ENCODE measurements at regions not wholly inside any gene's neighbourhood (a gene's known extent, or its start where the extent isn't known, plus 50 kb on each side); places are given as distances from the start of the nearest gene placed in this dataset.

GRCh38 chr5:130260481-130260880 lies 356.2 kb downstream of the CHSY3 start:
- DNase-seq = no peak
- CTCF ChIA-PET = no interaction called here
- H3K4me1 Mint-ChIP-seq = no peaks in the 10 kb centered on the region
- no peaks in the 10 kb centered on the region for H3K27me3 Mint-ChIP-seq
- no peaks in the 10 kb centered on the region for H3K36me3 Mint-ChIP-seq
- no peak overlapping the region for H3K4me3 Mint-ChIP-seq
- no peak overlapping the region for H3K27ac Mint-ChIP-seq
- no peaks in the 10 kb centered on the region for H3K9me3 Mint-ChIP-seq

GRCh38 chr5:130251931-130252330 lies 347.7 kb downstream of the CHSY3 start:
- DNase-seq = no peak
- Mint-ChIP-seq H3K4me1 (no peaks in the 10 kb centered on the region), H3K4me3 (no peak overlapping the region), H3K9me3 (no peaks in the 10 kb centered on the region), H3K36me3 (no peaks in the 10 kb centered on the region), H3K27me3 (no peaks in the 10 kb centered on the region), H3K27ac (no peak overlapping the region)
- CTCF ChIA-PET = no interaction called here

- H3K36me3 Mint-ChIP-seq = no peaks in the 10 kb centered on the region
- H3K27me3 Mint-ChIP-seq = no peaks in the 10 kb centered on the region
- DNase-seq = no peak
- CTCF ChIA-PET = no interaction called here
- no peak overlapping the region for H3K27ac Mint-ChIP-seq
- H3K4me1 Mint-ChIP-seq = no peaks in the 10 kb centered on the region
- no peaks in the 10 kb centered on the region for H3K9me3 Mint-ChIP-seq
- H3K4me3 Mint-ChIP-seq = no peak overlapping the region
These were observed 339.4 kb downstream of the CHSY3 start for GRCh38 chr5:130243641-130244040.

- no peaks in the 10 kb centered on the region for H3K9me3 Mint-ChIP-seq
- CTCF ChIA-PET = no interaction called here
- no peaks in the 10 kb centered on the region for H3K27me3 Mint-ChIP-seq
- no peak overlapping the region for H3K4me3 Mint-ChIP-seq
- H3K27ac Mint-ChIP-seq = no peak overlapping the region
- no peak for DNase-seq
- H3K4me1 Mint-ChIP-seq = no peaks in the 10 kb centered on the region
- H3K36me3 Mint-ChIP-seq = no peaks in the 10 kb centered on the region
These were observed 333.5 kb downstream of the CHSY3 start for GRCh38 chr5:130237721-130238120.

Measured in activated naive CD4-positive, alpha-beta T cell treated with anti-CD3 and anti-CD28 coated beads, Interleukin-2, amount 10 ng/mL, durations not matched to agents 7 days and 5 days (primary cell).